ENCODE measurements at regions not wholly inside any gene's neighbourhood (a gene's known extent, or its start where the extent isn't known, plus 50 kb on each side); places are given as distances from the start of the nearest gene placed in this dataset.

DNA sequence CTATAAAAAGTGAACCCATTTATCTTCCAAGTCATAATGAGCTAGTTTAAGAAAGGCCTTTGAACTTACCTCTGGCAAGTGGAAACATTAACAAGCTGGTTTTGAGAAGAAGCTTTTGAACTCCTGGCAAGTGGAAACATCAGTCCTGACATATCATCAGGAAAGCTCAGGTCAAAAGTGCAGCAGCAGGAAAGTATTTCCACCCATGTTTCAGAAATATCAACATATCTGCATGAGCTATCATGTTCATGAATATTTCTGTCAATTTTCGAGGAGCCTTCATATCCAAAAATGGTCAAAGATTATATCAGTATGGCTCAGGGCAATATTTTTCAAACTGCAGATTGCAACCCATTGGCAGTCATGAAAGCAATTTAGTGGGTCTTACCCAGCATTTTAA lies 133.9 kb downstream of the PLK2 start:
- TF ChIP-seq EZH2 (IDR thresholded peaks at IDR 0.05; ENCODE audit: low read depth, low read length, severe bottlenecking): no peak
- TF ChIP-seq, protein P1, sequence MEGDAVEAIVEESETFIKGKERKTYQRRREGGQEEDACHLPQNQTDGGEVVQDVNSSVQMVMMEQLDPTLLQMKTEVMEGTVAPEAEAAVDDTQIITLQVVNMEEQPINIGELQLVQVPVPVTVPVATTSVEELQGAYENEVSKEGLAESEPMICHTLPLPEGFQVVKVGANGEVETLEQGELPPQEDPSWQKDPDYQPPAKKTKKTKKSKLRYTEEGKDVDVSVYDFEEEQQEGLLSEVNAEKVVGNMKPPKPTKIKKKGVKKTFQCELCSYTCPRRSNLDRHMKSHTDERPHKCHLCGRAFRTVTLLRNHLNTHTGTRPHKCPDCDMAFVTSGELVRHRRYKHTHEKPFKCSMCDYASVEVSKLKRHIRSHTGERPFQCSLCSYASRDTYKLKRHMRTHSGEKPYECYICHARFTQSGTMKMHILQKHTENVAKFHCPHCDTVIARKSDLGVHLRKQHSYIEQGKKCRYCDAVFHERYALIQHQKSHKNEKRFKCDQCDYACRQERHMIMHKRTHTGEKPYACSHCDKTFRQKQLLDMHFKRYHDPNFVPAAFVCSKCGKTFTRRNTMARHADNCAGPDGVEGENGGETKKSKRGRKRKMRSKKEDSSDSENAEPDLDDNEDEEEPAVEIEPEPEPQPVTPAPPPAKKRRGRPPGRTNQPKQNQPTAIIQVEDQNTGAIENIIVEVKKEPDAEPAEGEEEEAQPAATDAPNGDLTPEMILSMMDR (IDR thresholded peaks at IDR 0.05; ENCODE audit: control extremely low read depth in 1 of 3, insufficient read depth in 1 of 3, low read depth in 1 of 3, low read length in 3 of 3): no peak
- TF ChIP-seq ASH2L (IDR thresholded peaks at IDR 0.05; ENCODE audit: low read length): no peak
- no peak for TF ChIP-seq BCL11A (IDR thresholded peaks at IDR 0.05; ENCODE audit: low read depth in 2 of 2, low read length in 2 of 2)
- TF ChIP-seq TAF1 (IDR thresholded peaks at IDR 0.05; ENCODE audit: low read depth, low read length): no peak
- no peak for TF ChIP-seq EGR1 (IDR thresholded peaks at IDR 0.05; ENCODE audit: borderline replicate concordance, low read depth, low read length)
- TF ChIP-seq POLR2A (IDR thresholded peaks at IDR 0.05; ENCODE audit: control extremely low read depth in 1 of 2, low read depth in 2 of 2, low read length in 2 of 2): no peak
- TF ChIP-seq TEAD4 (IDR thresholded peaks at IDR 0.05; ENCODE audit: low read depth, low read length): no peak
- TF ChIP-seq SP4 (IDR thresholded peaks at IDR 0.05; ENCODE audit: low read length): no peak
- no peak for TF ChIP-seq GTF2F1 (IDR thresholded peaks at IDR 0.05; ENCODE audit: borderline replicate concordance, low read depth, low read length)
- TF ChIP-seq SP1 (IDR thresholded peaks at IDR 0.05; ENCODE audit: low read depth, low read length): no peak
- TF ChIP-seq EP300 (IDR thresholded peaks at IDR 0.05; ENCODE audit: borderline replicate concordance in 1 of 2, low read depth in 2 of 2, low read length in 2 of 2): no peak
- no peak for TF ChIP-seq TCF12 (IDR thresholded peaks at IDR 0.05; ENCODE audit: low read depth, low read length)
- TF ChIP-seq, protein P2, sequence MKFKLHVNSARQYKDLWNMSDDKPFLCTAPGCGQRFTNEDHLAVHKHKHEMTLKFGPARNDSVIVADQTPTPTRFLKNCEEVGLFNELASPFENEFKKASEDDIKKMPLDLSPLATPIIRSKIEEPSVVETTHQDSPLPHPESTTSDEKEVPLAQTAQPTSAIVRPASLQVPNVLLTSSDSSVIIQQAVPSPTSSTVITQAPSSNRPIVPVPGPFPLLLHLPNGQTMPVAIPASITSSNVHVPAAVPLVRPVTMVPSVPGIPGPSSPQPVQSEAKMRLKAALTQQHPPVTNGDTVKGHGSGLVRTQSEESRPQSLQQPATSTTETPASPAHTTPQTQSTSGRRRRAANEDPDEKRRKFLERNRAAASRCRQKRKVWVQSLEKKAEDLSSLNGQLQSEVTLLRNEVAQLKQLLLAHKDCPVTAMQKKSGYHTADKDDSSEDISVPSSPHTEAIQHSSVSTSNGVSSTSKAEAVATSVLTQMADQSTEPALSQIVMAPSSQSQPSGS (IDR thresholded peaks at IDR 0.05; ENCODE audit: low read length): no peak

All from H1 (cell line).